Endothelial cell of umbilical vein (primary cell): ENCODE measurements at regions not wholly inside any gene's neighbourhood (a gene's known extent, or its start where the extent isn't known, plus 50 kb on each side); places are given as distances from the start of the nearest gene placed in this dataset.

ENCODE experiments used
- BruUV-seq: library from RNA; stranded (reverse); fragments of 400-500 nt; replicated peaks from 2 replicates; lab custom pipeline; 2021; lab: Mats Ljungman, UMichigan
- CTCF ChIA-PET: fragments of 300-600, 350-600 bp; sonication (Branson Sonifier 250); formaldehyde crosslinking; loops from one replicate; lab custom pipeline; 2021; ENCODE audit warnings: antibody characterized with exemption, inconsistent platforms; lab: Charles Lee
- POLR2A ChIA-PET: fragments of 300-600, 350-600 bp; sonication (Branson Sonifier 250); formaldehyde crosslinking; loops from one replicate; lab custom pipeline; 2021; ENCODE audit warnings: antibody characterized with exemption, inconsistent platforms; lab: Charles Lee
- DNase-seq: peaks from one replicate; pipeline ENCODE4 v3.0.0-alpha.2; 2011; ENCODE audit warnings: low read depth, low spot score
- FAIRE-seq: peaks from 2 replicates; lab custom pipeline; 2011; peaks lifted over from hg19 to GRCh38; lab: Jason Lieb, UNC
- H2AFZ ChIP-seq: 2 replicates; pipeline ENCODE4 v1.6.0; 2012; ENCODE audit warnings: low read depth, low read length, control low read depth, inconsistent platforms
- H3K27ac ChIP-seq: 2 replicates; pipeline ENCODE4 v1.5.1; 2011; ENCODE audit warnings: low read depth, mild to moderate bottlenecking, control low read depth, low read length, moderate library complexity; ENCODE audit not compliant: insufficient read depth
- H3K27me3 ChIP-seq, 2 experiments: 2 replicates each; pipeline versions ENCODE4 v1.6.0 to v1.6.1; 2011; ENCODE audit warnings: low read length in 2 of 2, mixed read lengths in 1 of 2; ENCODE audit not compliant: control insufficient read depth in 2 of 2, insufficient read depth in 2 of 2
- H3K36me3 ChIP-seq, 2 experiments: 2 replicates in 1 of 2; 3 replicates in 1 of 2; pipeline ENCODE4 v1.5.1; 2011; ENCODE audit warnings: low read length in 2 of 2, mild to moderate bottlenecking in 1 of 2, moderate library complexity in 1 of 2; ENCODE audit not compliant: control insufficient read depth in 2 of 2, insufficient read depth in 2 of 2; ENCODE audit errors: extremely low read depth in 1 of 2
- H3K4me1 ChIP-seq: 3 replicates; pipeline ENCODE4 v1.5.1; 2011; ENCODE audit warnings: mild to moderate bottlenecking, low read length; ENCODE audit not compliant: control insufficient read depth, insufficient read depth; ENCODE audit errors: extremely low read depth
- H3K4me2 ChIP-seq: 2 replicates; pipeline ENCODE4 v1.6.1; 2011; ENCODE audit warnings: low read length, control low read depth, mixed read lengths; ENCODE audit not compliant: insufficient read depth
- H3K4me3 ChIP-seq, 3 experiments: fragments of 200-600 bp in 1 of 3; sonication (generic), shearing (Covaris generic) in 1 of 3; replicated peaks in 1 of 3; 2 replicates each; pipeline ENCODE4 v1.5.1; 2011 to 2016; ENCODE audit warnings: control low read depth in 3 of 3, low read length in 3 of 3, mild to moderate bottlenecking in 2 of 3, inconsistent platforms in 1 of 3, low read depth in 1 of 3, moderate library complexity in 1 of 3; ENCODE audit not compliant: insufficient read depth in 1 of 3
- H3K79me2 ChIP-seq: 2 replicates; pipeline ENCODE4 v1.6.0; 2012; ENCODE audit warnings: low read length, inconsistent platforms; ENCODE audit not compliant: control insufficient read depth, insufficient read depth
- H3K9ac ChIP-seq: replicated peaks from 2 replicates; pipeline ENCODE3; 2011; ENCODE audit warnings: low read length, control low read depth; ENCODE audit not compliant: insufficient read depth; ENCODE audit errors: extremely low read depth
- H3K9me1 ChIP-seq: replicated peaks from 3 replicates; pipeline ENCODE4 v1.6.0; 2011; ENCODE audit warnings: mild to moderate bottlenecking, low read length; ENCODE audit not compliant: control insufficient read depth, insufficient read depth; ENCODE audit errors: extremely low read depth
- H3K9me3 ChIP-seq: replicated peaks from 2 replicates; pipeline ENCODE4 v1.5.1; 2012; ENCODE audit warnings: low read length, inconsistent platforms; ENCODE audit not compliant: control insufficient read depth, insufficient read depth
- H4K20me1 ChIP-seq: replicated peaks from 2 replicates; pipeline ENCODE3; 2011; ENCODE audit warnings: mild to moderate bottlenecking, low read length; ENCODE audit not compliant: control insufficient read depth, insufficient read depth; ENCODE audit errors: extremely low read depth
- CTCF ChIP-seq, 2 donors: IDR thresholded peaks; 1 replicate in 1 of 2; 2 replicates in 1 of 2; pipeline ENCODE4 v1.5.1; 2011; ENCODE audit warnings: low read length in 2 of 2, mild to moderate bottlenecking in 2 of 2, moderate library complexity in 2 of 2, control low read depth in 1 of 2, inconsistent platforms in 1 of 2, low read depth in 1 of 2; ENCODE audit not compliant: insufficient read depth in 1 of 2; ENCODE audit errors: extremely low read depth in 1 of 2
- EZH2 ChIP-seq: IDR thresholded peaks from 2 replicates; pipeline ENCODE4 v1.6.1; 2012; ENCODE audit warnings: borderline replicate concordance, low read depth, mild to moderate bottlenecking, moderate library complexity, low read length, inconsistent platforms; ENCODE audit not compliant: severe bottlenecking
- FOS ChIP-seq: IDR thresholded peaks from 2 replicates; pipeline ENCODE4 v1.6.1; 2011; ENCODE audit warnings: mild to moderate bottlenecking, low read length, moderate library complexity, borderline replicate concordance; ENCODE audit not compliant: insufficient read depth
- GATA2 ChIP-seq: IDR thresholded peaks from 2 replicates; pipeline ENCODE4 v1.7.0; 2011; ENCODE audit warnings: low read depth, mild to moderate bottlenecking, moderate library complexity, mixed read lengths, low read length; ENCODE audit not compliant: insufficient read length, insufficient read depth
- JUN ChIP-seq: IDR thresholded peaks from 2 replicates; pipeline ENCODE4 v1.6.1; 2011; ENCODE audit warnings: borderline replicate concordance, low read depth; ENCODE audit not compliant: insufficient read length, insufficient read depth
- MAX ChIP-seq: IDR thresholded peaks from 2 replicates; pipeline ENCODE4 v1.6.1; 2011; ENCODE audit not compliant: insufficient read depth, insufficient read length
- MYC ChIP-seq: IDR thresholded peaks from one replicate; pipeline ENCODE4 v1.6.1; 2011; ENCODE audit warnings: mild to moderate bottlenecking, low read depth, low read length
- POLR2A ChIP-seq: IDR thresholded peaks from 2 replicates; pipeline ENCODE4 v1.6.1; 2012; ENCODE audit warnings: low read depth, mild to moderate bottlenecking, control low read depth, low read length
- POLR2AphosphoS5 ChIP-seq: IDR thresholded peaks from 2 replicates; pipeline ENCODE4 v1.6.1; 2012; ENCODE audit warnings: low read depth, mild to moderate bottlenecking, control low read depth, low read length, moderate library complexity; ENCODE audit not compliant: insufficient read depth
- dilution Hi-C: fragments of 300-500 bp; cut with MboI; formaldehyde crosslinking; loops from one replicate; pipeline ENCODE4 v1.15.0; 2019; ENCODE audit warnings: low sequenced_read_pairs; ENCODE audit not compliant: extremely low pct_ligation_motif_present
- intact Hi-C: fragments of 100-400 bp; cut with micrococcal nuclease; formaldehyde crosslinking; loops from one replicate; pipeline ENCODE4 v1.10.0; 2022

- CTCF ChIA-PET: no interaction called here
Observed at GRCh38 chr13:84607261-84608013, 725.2 kb upstream of the SLITRK1 start.

More at GRCh38 chr13:84607261-84608013, 725.2 kb upstream of the SLITRK1 start:
- Histone ChIP-seq H3K36me3 (no peaks in the 10 kb centered on the region), H3K9me3 (peaks cover 10% of the 10 kb centered on the region), H3K4me2 (no peak overlapping the region), H3K79me2 (no peaks in the 10 kb centered on the region), H3K4me1 (no peaks in the 10 kb centered on the region), H3K9me1 (no peaks in the 10 kb centered on the region), H3K9ac (no peak overlapping the region), H2AFZ (no peak overlapping the region), H3K4me3 (no peak overlapping the region), H3K27me3 (no peaks in the 10 kb centered on the region), H4K20me1 (no peaks in the 10 kb centered on the region), H3K27ac (no peak overlapping the region)
- dilution Hi-C loops (no loop called here), intact Hi-C loops (no loop called here)
- POLR2A ChIA-PET: no interaction called here
- no TSS peak for BruUV-seq
- FAIRE-seq: no peak
- TF ChIP-seq MYC (no peak), EZH2 (no peak), MAX (no peak), GATA2 (no peak), FOS (no peak), POLR2AphosphoS5 (no peak), CTCF (IDR thresholded peaks at IDR 0.05; ENCODE audit: extremely low read depth in 1 of 2, insufficient read depth in 1 of 2, low read depth in 1 of 2, low read length in 2 of 2) (no peak), POLR2A (no peak), JUN (no peak)
- DNase-seq: no peak
